MM.1S (cell line): ENCODE measurements at regions not wholly inside any gene's neighbourhood (a gene's known extent, or its start where the extent isn't known, plus 50 kb on each side); places are given as distances from the start of the nearest gene placed in this dataset.

Experiments used
- CTCF ChIP-seq: fragments of 300-600 bp; sonication (generic); IDR thresholded peaks from 2 replicates; pipeline ENCODE4 v1.5.1; 2016; ENCODE audit warnings: antibody characterized with exemption, low read length, mixed read lengths
- EZH2 ChIP-seq: fragments of 300-600 bp; sonication (generic); optimal IDR thresholded peaks from 2 replicates; pipeline ENCODE3; 2017; ENCODE audit warnings: low read depth, mild to moderate bottlenecking, antibody characterized with exemption, low read length, mixed read lengths
- EZH2phosphoT487 ChIP-seq: fragments of 300-600 bp; sonication (generic); IDR thresholded peaks from 2 replicates; pipeline ENCODE4 v1.6.1; 2018; ENCODE audit warnings: antibody characterized with exemption, low read length

- TF ChIP-seq CTCF (no peak), EZH2phosphoT487 (no peak), EZH2 (no peak)
These were observed 1028.5 kb downstream of the NR2F1-AS1 start for GRCh38 chr5:92552206-92553160.
